SK-N-MC (cell line): ENCODE measurements at regions not wholly inside any gene's neighbourhood (a gene's known extent, or its start where the extent isn't known, plus 50 kb on each side); places are given as distances from the start of the nearest gene placed in this dataset.

Experiments used
- EZH2 ChIP-seq: fragments of 200-600 bp; sonication (generic); IDR thresholded peaks from one replicate; pipeline ENCODE4 v1.6.1; 2017; ENCODE audit warnings: antibody characterized with exemption
- FOXP2 ChIP-seq: optimal IDR thresholded peaks from 2 replicates; pipeline ENCODE3; 2011; ENCODE audit warnings: mild to moderate bottlenecking, moderate library complexity; ENCODE audit not compliant: insufficient read depth; ENCODE audit errors: extremely low read length, control extremely low read depth
- POLR2AphosphoS5 ChIP-seq: IDR thresholded peaks from 2 replicates; pipeline ENCODE4 v1.6.1; 2012; ENCODE audit warnings: mild to moderate bottlenecking, low read depth, low read length, borderline replicate concordance

DNA sequence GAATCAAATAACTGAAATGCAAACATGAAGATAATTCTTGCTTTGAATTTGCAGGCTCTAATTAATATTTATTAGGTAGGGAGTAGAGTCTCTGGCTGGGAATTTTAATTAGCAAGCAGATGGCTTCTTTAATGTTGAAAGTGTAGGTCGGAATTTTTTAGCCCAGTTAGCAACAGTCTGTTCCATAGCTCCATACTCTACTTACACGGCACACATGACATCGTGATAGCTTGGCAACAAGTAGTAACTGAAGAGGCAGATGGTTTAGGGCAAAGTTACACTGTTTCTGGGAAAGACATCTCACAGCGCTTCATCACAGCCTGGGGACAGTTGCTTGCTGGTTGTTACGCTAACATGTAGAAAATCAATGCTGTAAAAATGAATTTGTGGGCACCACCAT is 710.7 kb downstream of the GALC start:
- no peak for TF ChIP-seq POLR2AphosphoS5
- TF ChIP-seq EZH2 = no peak
- no peak for TF ChIP-seq FOXP2
